ENCODE measurements at regions not wholly inside any gene's neighbourhood (a gene's known extent, or its start where the extent isn't known, plus 50 kb on each side); places are given as distances from the start of the nearest gene placed in this dataset.

DNA sequence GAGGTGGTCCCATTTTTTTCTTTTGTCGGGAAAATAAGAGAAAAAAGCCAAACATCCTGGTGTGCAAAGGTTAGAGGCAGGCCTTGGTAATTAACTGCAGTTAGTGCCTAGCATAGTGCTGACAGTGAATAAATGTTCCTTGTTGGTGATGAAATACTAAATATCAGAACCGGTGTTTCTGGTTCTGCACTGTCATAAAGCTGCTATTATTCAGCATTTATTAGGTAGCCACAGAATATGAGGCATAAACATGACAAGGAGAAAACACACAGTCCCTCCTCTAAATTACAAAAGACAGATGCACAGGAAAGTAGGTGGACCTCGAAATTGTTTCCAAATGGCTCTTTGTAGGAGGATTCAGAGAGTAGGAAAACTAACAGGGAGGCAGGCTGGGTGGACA is 122.0 kb upstream of the ADGRL2 start:
- H3K4me1 ChIP-seq (ENCODE audit: control insufficient read depth in 5 of 5, insufficient read depth in 5 of 5, low read length in 5 of 5) = peaks cover 0 to 34% (median 28%) of the 10 kb centered on the region in 5 donors
- no peak overlapping the region for H3K4me3 ChIP-seq (ENCODE audit: low read depth in 1 of 5, low read length in 5 of 5)
- H3K27ac ChIP-seq (ENCODE audit: low read depth, low read length) = no peak overlapping the region
- no peak overlapping the region for H3K9ac ChIP-seq (ENCODE audit: low read length in 5 of 5)
- no peaks in the 10 kb centered on the region for H3K36me3 ChIP-seq (ENCODE audit: control insufficient read depth in 5 of 5, insufficient read depth in 5 of 5, low read length in 5 of 5)
- H3K9me3 ChIP-seq (ENCODE audit: control insufficient read depth in 5 of 5, low read length in 5 of 5) = no peaks in the 10 kb centered on the region
- no peaks in the 10 kb centered on the region for H3K27me3 ChIP-seq (ENCODE audit: control insufficient read depth in 5 of 5, insufficient read depth in 4 of 5, low read length in 5 of 5)

DNA sequence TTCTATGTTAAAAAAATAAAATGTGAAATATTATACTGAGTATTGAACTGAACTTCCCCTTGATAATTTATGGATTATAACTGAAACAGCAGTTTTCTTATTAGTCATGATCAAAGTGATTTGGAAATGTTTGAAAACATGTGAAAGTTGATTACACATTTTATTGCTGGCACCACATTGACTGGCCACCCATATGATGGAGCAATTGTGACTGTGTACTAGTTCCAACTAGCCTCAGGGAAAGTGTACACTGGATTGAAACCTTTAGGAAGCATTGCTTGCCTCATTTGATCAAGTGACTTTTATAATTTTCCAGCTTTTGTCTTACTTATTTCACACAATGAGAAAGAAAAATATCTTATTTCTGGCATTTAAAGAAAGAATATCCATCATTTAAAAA is 128.0 kb upstream of the ADGRL2 start:
- H3K27ac ChIP-seq (ENCODE audit: low read depth, low read length) = no peak overlapping the region
- H3K36me3 ChIP-seq (ENCODE audit: control insufficient read depth in 5 of 5, insufficient read depth in 5 of 5, low read length in 5 of 5) = no peaks in the 10 kb centered on the region
- H3K27me3 ChIP-seq (ENCODE audit: control insufficient read depth in 5 of 5, insufficient read depth in 4 of 5, low read length in 5 of 5) = no peaks in the 10 kb centered on the region
- H3K4me3 ChIP-seq (ENCODE audit: low read depth in 1 of 5, low read length in 5 of 5) = no peak overlapping the region
- peaks cover 0 to 12% (median 8%) of the 10 kb centered on the region in 5 donors for H3K4me1 ChIP-seq (ENCODE audit: control insufficient read depth in 5 of 5, insufficient read depth in 5 of 5, low read length in 5 of 5)
- no peaks in the 10 kb centered on the region for H3K9me3 ChIP-seq (ENCODE audit: control insufficient read depth in 5 of 5, low read length in 5 of 5)
- no peak overlapping the region for H3K9ac ChIP-seq (ENCODE audit: low read length in 5 of 5)

DNA sequence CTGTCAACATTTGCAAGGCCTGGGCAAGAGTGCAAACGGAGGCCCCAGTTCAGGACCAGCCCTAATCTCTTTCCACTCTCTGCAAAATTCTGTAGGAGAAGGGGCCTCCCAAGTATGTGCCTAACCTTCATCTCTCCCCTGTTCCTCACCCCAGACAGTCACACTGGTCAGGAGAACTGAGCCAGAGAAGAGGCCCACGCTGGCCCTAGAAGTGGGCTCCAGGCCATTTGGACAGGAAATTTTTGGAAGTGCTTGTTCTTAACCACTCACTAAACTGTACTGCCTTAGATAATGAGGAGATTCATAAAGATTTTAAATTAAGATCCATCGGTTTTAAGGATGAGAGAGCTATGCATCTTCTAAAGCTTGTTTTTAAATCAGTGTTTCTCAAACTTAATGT is 129.7 kb upstream of the ADGRL2 start:
- peaks cover 0 to 12% (median 8%) of the 10 kb centered on the region in 5 donors for H3K4me1 ChIP-seq (ENCODE audit: control insufficient read depth in 5 of 5, insufficient read depth in 5 of 5, low read length in 5 of 5)
- no peaks in the 10 kb centered on the region for H3K9me3 ChIP-seq (ENCODE audit: control insufficient read depth in 5 of 5, low read length in 5 of 5)
- no peak overlapping the region for H3K27ac ChIP-seq (ENCODE audit: low read depth, low read length)
- H3K4me3 ChIP-seq (ENCODE audit: low read depth in 1 of 5, low read length in 5 of 5) = no peak overlapping the region
- H3K36me3 ChIP-seq (ENCODE audit: control insufficient read depth in 5 of 5, insufficient read depth in 5 of 5, low read length in 5 of 5) = no peaks in the 10 kb centered on the region
- no peaks in the 10 kb centered on the region for H3K27me3 ChIP-seq (ENCODE audit: control insufficient read depth in 5 of 5, insufficient read depth in 4 of 5, low read length in 5 of 5)
- H3K9ac ChIP-seq (ENCODE audit: low read length in 5 of 5) = no peak overlapping the region

DNA sequence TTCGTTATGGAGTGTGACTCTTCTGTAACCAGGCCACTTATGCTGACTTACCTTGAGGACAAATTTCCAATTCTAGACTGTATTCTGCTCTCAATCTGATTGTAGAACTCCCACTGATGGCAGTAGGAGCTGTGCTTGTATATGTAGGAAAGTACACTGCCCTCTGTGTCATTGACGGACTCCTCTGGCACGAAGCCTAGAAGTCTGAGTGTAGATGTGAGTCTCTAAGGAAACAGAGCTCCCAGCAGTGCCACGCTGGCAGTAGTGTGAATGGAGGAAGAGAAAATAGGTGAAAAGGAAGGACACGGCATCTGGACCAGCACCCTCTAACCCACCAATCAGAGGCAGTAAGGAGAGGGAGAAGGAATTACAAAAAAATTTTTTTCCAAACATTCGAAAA is 130.4 kb upstream of the ADGRL2 start:
- H3K27ac ChIP-seq (ENCODE audit: low read depth, low read length) = no peak overlapping the region
- H3K4me3 ChIP-seq (ENCODE audit: low read depth in 1 of 5, low read length in 5 of 5) = no peak overlapping the region
- peaks cover 0 to 12% (median 8%) of the 10 kb centered on the region in 5 donors for H3K4me1 ChIP-seq (ENCODE audit: control insufficient read depth in 5 of 5, insufficient read depth in 5 of 5, low read length in 5 of 5)
- no peak overlapping the region for H3K9ac ChIP-seq (ENCODE audit: low read length in 5 of 5)
- no peaks in the 10 kb centered on the region for H3K27me3 ChIP-seq (ENCODE audit: control insufficient read depth in 5 of 5, insufficient read depth in 4 of 5, low read length in 5 of 5)
- no peaks in the 10 kb centered on the region for H3K36me3 ChIP-seq (ENCODE audit: control insufficient read depth in 5 of 5, insufficient read depth in 5 of 5, low read length in 5 of 5)
- H3K9me3 ChIP-seq (ENCODE audit: control insufficient read depth in 5 of 5, low read length in 5 of 5) = no peaks in the 10 kb centered on the region

DNA sequence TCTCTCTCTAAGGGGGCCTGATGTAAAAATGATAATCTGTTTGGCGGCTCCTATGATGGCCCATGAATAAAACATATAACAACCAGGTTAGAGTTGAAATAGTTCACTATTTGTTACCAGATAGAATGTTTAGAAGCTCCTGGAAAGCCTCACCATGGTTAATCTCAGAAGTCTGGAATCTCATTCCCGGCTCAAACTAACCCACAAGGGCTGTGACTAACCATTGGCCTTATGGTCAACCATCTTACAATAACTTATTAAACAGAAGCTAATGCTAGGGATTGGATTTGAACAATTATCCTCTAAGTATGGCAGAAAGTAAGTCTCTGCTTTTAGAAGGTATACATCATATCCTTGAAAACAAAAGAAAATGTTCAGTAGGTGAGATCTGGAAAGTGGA is 134.1 kb upstream of the ADGRL2 start:
- no peaks in the 10 kb centered on the region for H3K9me3 ChIP-seq (ENCODE audit: control insufficient read depth in 5 of 5, low read length in 5 of 5)
- no peak overlapping the region for H3K27ac ChIP-seq (ENCODE audit: low read depth, low read length)
- no peaks in the 10 kb centered on the region for H3K36me3 ChIP-seq (ENCODE audit: control insufficient read depth in 5 of 5, insufficient read depth in 5 of 5, low read length in 5 of 5)
- peaks cover 0 to 12% (median 8%) of the 10 kb centered on the region in 5 donors for H3K4me1 ChIP-seq (ENCODE audit: control insufficient read depth in 5 of 5, insufficient read depth in 5 of 5, low read length in 5 of 5)
- H3K9ac ChIP-seq (ENCODE audit: low read length in 5 of 5) = no peak overlapping the region
- no peaks in the 10 kb centered on the region for H3K27me3 ChIP-seq (ENCODE audit: control insufficient read depth in 5 of 5, insufficient read depth in 4 of 5, low read length in 5 of 5)
- no peak overlapping the region for H3K4me3 ChIP-seq (ENCODE audit: low read depth in 1 of 5, low read length in 5 of 5)

DNA sequence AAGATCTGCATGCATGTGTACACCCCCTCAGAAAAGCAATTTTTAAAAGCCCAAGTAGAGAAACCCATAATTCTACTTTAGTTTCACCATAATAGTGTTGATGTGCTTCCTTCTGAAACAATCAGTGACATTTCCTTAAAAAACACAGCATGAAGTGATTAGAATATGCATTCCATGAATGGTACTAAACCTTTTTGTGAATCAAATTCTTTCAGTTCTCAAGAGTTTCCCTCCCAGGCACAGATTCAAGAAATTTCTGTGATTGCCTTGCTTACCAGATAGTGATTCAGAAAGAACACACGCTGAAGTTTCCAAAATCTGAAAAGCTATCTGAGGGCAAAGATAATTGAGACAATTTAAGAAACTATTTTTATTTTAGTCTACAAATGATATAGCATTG is 136.4 kb upstream of the ADGRL2 start:
- Histone ChIP-seq H3K9ac (ENCODE audit: low read length in 5 of 5) (no peak overlapping the region), H3K27ac (ENCODE audit: low read depth, low read length) (no peak overlapping the region), H3K4me1 (ENCODE audit: control insufficient read depth in 5 of 5, insufficient read depth in 5 of 5, low read length in 5 of 5) (no peaks in the 10 kb centered on the region), H3K4me3 (ENCODE audit: low read depth in 1 of 5, low read length in 5 of 5) (no peak overlapping the region), H3K27me3 (ENCODE audit: control insufficient read depth in 5 of 5, insufficient read depth in 4 of 5, low read length in 5 of 5) (no peaks in the 10 kb centered on the region), H3K9me3 (ENCODE audit: control insufficient read depth in 5 of 5, low read length in 5 of 5) (no peaks in the 10 kb centered on the region), H3K36me3 (ENCODE audit: control insufficient read depth in 5 of 5, insufficient read depth in 5 of 5, low read length in 5 of 5) (no peaks in the 10 kb centered on the region)

DNA sequence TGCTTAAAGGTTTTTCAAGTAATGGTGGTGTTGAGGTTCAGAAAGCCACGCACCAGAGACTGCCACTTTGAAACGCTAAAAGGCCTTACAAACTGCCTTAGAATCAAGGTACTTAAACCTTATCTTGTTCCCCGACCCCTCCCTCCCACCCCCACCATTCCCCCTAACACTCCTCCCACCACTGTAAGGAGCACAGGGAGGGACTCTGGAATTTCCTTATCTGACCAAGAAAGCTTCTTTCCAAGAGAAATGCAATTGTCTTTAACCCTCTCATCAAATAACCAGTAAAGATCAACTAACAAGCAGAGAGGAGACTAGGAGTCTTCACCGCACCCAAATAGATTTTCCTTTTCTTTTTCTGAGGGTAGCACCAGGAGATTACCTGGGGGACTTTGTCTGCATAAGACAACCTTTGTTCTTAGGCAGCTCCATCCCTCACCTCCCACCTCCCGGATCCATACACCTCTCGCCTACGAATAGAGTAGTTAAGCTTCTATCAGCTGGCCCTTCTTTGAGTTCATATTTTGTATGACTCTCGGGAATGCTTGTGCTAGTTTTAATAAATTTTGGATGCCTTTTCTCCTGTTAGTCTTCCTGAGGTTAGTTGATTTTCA is 137.7 kb upstream of the ADGRL2 start:
- no peaks in the 10 kb centered on the region for H3K9me3 ChIP-seq (ENCODE audit: control insufficient read depth in 5 of 5, low read length in 5 of 5)
- H3K9ac ChIP-seq (ENCODE audit: low read length in 5 of 5) = no peak overlapping the region
- H3K36me3 ChIP-seq (ENCODE audit: control insufficient read depth in 5 of 5, insufficient read depth in 5 of 5, low read length in 5 of 5) = no peaks in the 10 kb centered on the region
- no peak overlapping the region for H3K27ac ChIP-seq (ENCODE audit: low read depth, low read length)
- no peaks in the 10 kb centered on the region for H3K4me1 ChIP-seq (ENCODE audit: control insufficient read depth in 5 of 5, insufficient read depth in 5 of 5, low read length in 5 of 5)
- H3K27me3 ChIP-seq (ENCODE audit: control insufficient read depth in 5 of 5, insufficient read depth in 4 of 5, low read length in 5 of 5) = no peaks in the 10 kb centered on the region
- H3K4me3 ChIP-seq (ENCODE audit: low read depth in 1 of 5, low read length in 5 of 5) = no peak overlapping the region

DNA sequence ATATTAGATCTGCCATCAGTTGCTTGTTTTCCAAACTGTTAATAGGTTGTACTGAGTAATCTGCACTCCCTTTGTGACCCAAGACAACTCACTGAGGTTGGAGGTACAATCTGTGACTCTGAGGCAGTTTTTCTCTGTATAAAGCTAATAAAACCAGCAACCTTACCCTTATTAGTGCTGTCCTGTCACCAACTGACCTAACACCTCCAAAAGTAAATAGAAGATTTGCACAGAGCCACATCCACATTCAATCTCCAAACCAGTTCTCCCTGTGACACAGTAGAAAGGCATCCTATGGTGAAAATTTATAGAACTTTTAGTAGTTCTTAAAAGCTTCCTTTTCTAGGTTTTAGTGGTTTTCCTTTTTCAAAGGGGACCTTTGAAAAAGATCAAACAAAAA is 140.4 kb upstream of the ADGRL2 start:
- Histone ChIP-seq H3K4me3 (ENCODE audit: low read depth in 1 of 5, low read length in 5 of 5) (no peak overlapping the region), H3K4me1 (ENCODE audit: control insufficient read depth in 5 of 5, insufficient read depth in 5 of 5, low read length in 5 of 5) (no peaks in the 10 kb centered on the region), H3K27ac (ENCODE audit: low read depth, low read length) (no peak overlapping the region), H3K36me3 (ENCODE audit: control insufficient read depth in 5 of 5, insufficient read depth in 5 of 5, low read length in 5 of 5) (no peaks in the 10 kb centered on the region), H3K9me3 (ENCODE audit: control insufficient read depth in 5 of 5, low read length in 5 of 5) (no peaks in the 10 kb centered on the region), H3K27me3 (ENCODE audit: control insufficient read depth in 5 of 5, insufficient read depth in 4 of 5, low read length in 5 of 5) (no peaks in the 10 kb centered on the region), H3K9ac (ENCODE audit: low read length in 5 of 5) (no peak overlapping the region)

DNA sequence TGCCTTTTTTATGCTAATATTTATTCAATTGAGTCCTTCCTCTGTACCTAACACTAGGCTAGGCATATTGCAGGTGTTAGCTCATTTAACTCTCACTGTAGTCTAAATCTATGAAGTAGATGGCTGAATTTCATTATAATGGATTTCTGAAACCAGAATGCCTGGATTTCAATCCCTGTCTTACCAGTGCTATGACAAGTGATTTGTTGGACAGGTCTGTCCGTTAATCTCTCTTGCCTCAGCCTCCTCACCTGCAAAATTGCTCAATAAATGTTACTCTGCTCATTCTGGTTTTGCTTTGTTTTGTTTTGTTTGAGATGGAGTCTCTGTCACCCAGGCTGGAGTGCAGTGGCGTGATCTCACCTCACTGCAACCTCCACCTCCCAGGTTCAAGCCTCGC is 146.1 kb upstream of the ADGRL2 start:
- Histone ChIP-seq H3K27me3 (ENCODE audit: control insufficient read depth in 5 of 5, insufficient read depth in 4 of 5, low read length in 5 of 5) (no peaks in the 10 kb centered on the region), H3K27ac (ENCODE audit: low read depth, low read length) (no peak overlapping the region), H3K9ac (ENCODE audit: low read length in 5 of 5) (no peak overlapping the region), H3K36me3 (ENCODE audit: control insufficient read depth in 5 of 5, insufficient read depth in 5 of 5, low read length in 5 of 5) (no peaks in the 10 kb centered on the region), H3K4me1 (ENCODE audit: control insufficient read depth in 5 of 5, insufficient read depth in 5 of 5, low read length in 5 of 5) (no peaks in the 10 kb centered on the region), H3K9me3 (ENCODE audit: control insufficient read depth in 5 of 5, low read length in 5 of 5) (no peaks in the 10 kb centered on the region), H3K4me3 (ENCODE audit: low read depth in 1 of 5, low read length in 5 of 5) (no peak overlapping the region)

DNA sequence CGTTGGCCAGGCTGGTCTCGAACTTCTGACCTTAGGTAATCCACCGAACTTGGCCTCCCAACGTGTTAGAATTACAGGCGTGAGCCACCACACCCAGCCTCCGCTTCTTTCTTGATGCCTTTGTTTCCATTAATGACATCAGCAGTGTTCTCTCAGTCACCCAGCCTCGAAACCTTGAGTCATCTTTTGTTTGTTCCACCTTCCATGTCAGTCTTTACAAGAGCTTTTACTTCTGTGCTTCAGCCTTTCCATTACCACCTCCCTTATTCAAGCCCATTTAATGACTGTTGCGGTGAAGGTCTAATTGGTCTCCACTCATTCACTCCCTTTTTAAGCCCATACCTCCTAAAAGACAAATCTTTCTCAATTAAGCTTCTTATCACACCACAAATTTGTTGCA is 146.6 kb upstream of the ADGRL2 start:
- Histone ChIP-seq H3K9me3 (ENCODE audit: control insufficient read depth in 5 of 5, low read length in 5 of 5) (no peaks in the 10 kb centered on the region), H3K9ac (ENCODE audit: low read length in 5 of 5) (no peak overlapping the region), H3K36me3 (ENCODE audit: control insufficient read depth in 5 of 5, insufficient read depth in 5 of 5, low read length in 5 of 5) (no peaks in the 10 kb centered on the region), H3K27me3 (ENCODE audit: control insufficient read depth in 5 of 5, insufficient read depth in 4 of 5, low read length in 5 of 5) (no peaks in the 10 kb centered on the region), H3K4me3 (ENCODE audit: low read depth in 1 of 5, low read length in 5 of 5) (no peak overlapping the region), H3K27ac (ENCODE audit: low read depth, low read length) (no peak overlapping the region), H3K4me1 (ENCODE audit: control insufficient read depth in 5 of 5, insufficient read depth in 5 of 5, low read length in 5 of 5) (no peaks in the 10 kb centered on the region)

DNA sequence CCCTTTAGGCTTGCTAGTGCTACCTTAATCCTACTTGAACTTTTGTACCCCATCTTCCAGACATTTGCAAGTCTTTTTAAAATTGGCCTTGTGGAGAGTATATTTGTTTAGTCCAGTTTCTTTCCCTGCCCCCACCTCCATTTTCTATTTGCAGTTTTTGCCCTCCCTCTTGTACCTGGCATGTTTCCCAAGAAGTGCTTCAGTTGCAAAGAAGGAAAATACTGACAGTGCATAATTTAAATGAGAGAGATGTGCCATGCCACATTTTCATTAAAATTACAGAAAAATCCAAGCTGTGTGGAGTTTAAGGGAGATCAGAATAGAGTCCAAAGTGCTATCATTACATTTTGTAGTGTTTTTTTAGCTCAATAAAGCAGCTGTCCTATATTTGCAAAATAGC is 150.0 kb upstream of the ADGRL2 start:
- H3K36me3 ChIP-seq (ENCODE audit: control insufficient read depth in 5 of 5, insufficient read depth in 5 of 5, low read length in 5 of 5) = no peaks in the 10 kb centered on the region
- H3K9me3 ChIP-seq (ENCODE audit: control insufficient read depth in 5 of 5, low read length in 5 of 5) = no peaks in the 10 kb centered on the region
- no peaks in the 10 kb centered on the region for H3K4me1 ChIP-seq (ENCODE audit: control insufficient read depth in 5 of 5, insufficient read depth in 5 of 5, low read length in 5 of 5)
- H3K9ac ChIP-seq (ENCODE audit: low read length in 5 of 5) = no peak overlapping the region
- H3K4me3 ChIP-seq (ENCODE audit: low read depth in 1 of 5, low read length in 5 of 5) = no peak overlapping the region
- H3K27me3 ChIP-seq (ENCODE audit: control insufficient read depth in 5 of 5, insufficient read depth in 4 of 5, low read length in 5 of 5) = no peaks in the 10 kb centered on the region
- H3K27ac ChIP-seq (ENCODE audit: low read depth, low read length) = no peak overlapping the region
